SK-N-SH (cell line): ENCODE measurements at regions not wholly inside any gene's neighbourhood (a gene's known extent, or its start where the extent isn't known, plus 50 kb on each side); places are given as distances from the start of the nearest gene placed in this dataset.

Source experiments
- CTCF ChIA-PET: fragments of 300-600, 350-600 bp; formaldehyde crosslinking; extraction: SDS; loops from one replicate; lab custom pipeline; 2021; lab: Yijun Ruan, JAX
- POLR2A ChIA-PET: fragments of 350-600 bp; sonication (Branson Sonifier 250); formaldehyde crosslinking; extraction: SDS; loops from one replicate; lab custom pipeline; 2020; ENCODE audit warnings: antibody characterized with exemption, inconsistent platforms; lab: Yijun Ruan, JAX
- DNase-seq: peaks from one replicate; pipeline ENCODE4 v3.0.0; 2012
- H2AFZ ChIP-seq: fragments of 200-600 bp; sonication (generic); 2 replicates; pipeline ENCODE4 v1.8.1; 2016; ENCODE audit warnings: antibody characterized with exemption, mild to moderate bottlenecking, low read depth
- H3F3A ChIP-seq: fragments of 200-600 bp; sonication (generic); replicated peaks from 2 replicates; pipeline ENCODE3; 2016; ENCODE audit warnings: antibody characterized with exemption, mild to moderate bottlenecking; ENCODE audit not compliant: insufficient read depth
- H3K27ac ChIP-seq, 2 experiments: fragments of 200-500 bp in 1 of 2; fragments of 200-600 bp in 1 of 2; sonication (Bioruptor generic) in 1 of 2; sonication (generic), shearing (Covaris generic) in 1 of 2; 2 replicates each; pipeline versions ENCODE4 v1.5.1 to v1.6.1; 2014 to 2016; ENCODE audit warnings: low read depth in 2 of 2, inconsistent platforms in 1 of 2, low read length in 1 of 2, mild to moderate bottlenecking in 1 of 2, mixed read lengths in 1 of 2
- H3K27me3 ChIP-seq: fragments of 200-600 bp; sonication (generic), shearing (Covaris generic); 2 replicates; pipeline ENCODE4 v1.6.1; 2016; ENCODE audit warnings: mixed run types; ENCODE audit not compliant: insufficient read depth
- H3K36me3 ChIP-seq, 2 experiments: fragments of 200-500 bp in 1 of 2; fragments of 200-600 bp in 1 of 2; sonication (Bioruptor generic) in 1 of 2; sonication (generic) in 1 of 2; replicated peaks in 1 of 2; 2 replicates each; pipeline versions ENCODE3 to v1.5.1; 2014 to 2016; ENCODE audit warnings: low read length in 1 of 2, mild to moderate bottlenecking in 1 of 2; ENCODE audit not compliant: insufficient read depth in 2 of 2, control insufficient read depth in 1 of 2
- H3K4me1 ChIP-seq, 2 experiments: fragments of 200-500 bp in 1 of 2; fragments of 200-600 bp in 1 of 2; sonication (Bioruptor generic) in 1 of 2; sonication (generic), shearing (Covaris generic) in 1 of 2; 2 replicates each; pipeline versions ENCODE4 v1.5.1 to v1.6.1; 2014 to 2016; ENCODE audit warnings: low read depth in 1 of 2, low read length in 1 of 2, mixed run types in 1 of 2; ENCODE audit not compliant: insufficient read depth in 2 of 2, control insufficient read depth in 1 of 2
- H3K4me2 ChIP-seq: fragments of 200-600 bp; sonication (generic), shearing (Covaris generic); 2 replicates; pipeline ENCODE4 v1.6.1; 2017; ENCODE audit warnings: mixed run types
- H3K4me3 ChIP-seq, 2 experiments: fragments of 200-500 bp in 1 of 2; fragments of 200-600 bp in 1 of 2; sonication (Bioruptor generic) in 1 of 2; sonication (generic), shearing (Covaris generic) in 1 of 2; 2 replicates each; pipeline versions ENCODE4 v1.5.1 to v1.8.1; 2014 to 2016; ENCODE audit warnings: low read depth in 2 of 2, inconsistent platforms in 1 of 2, low read length in 1 of 2, mild to moderate bottlenecking in 1 of 2, mixed read lengths in 1 of 2, moderate library complexity in 1 of 2
- H3K79me2 ChIP-seq: fragments of 200-600 bp; sonication (generic); 2 replicates; pipeline ENCODE4 v1.8.1; 2017; ENCODE audit warnings: mild to moderate bottlenecking; ENCODE audit not compliant: insufficient read depth
- H3K9ac ChIP-seq: fragments of 200-600 bp; sonication (generic); 2 replicates; pipeline ENCODE4 v1.6.1; 2017; ENCODE audit warnings: mixed run types
- H3K9me2 ChIP-seq: fragments of 200-600 bp; sonication (generic); 2 replicates; pipeline ENCODE4 v1.6.1; 2017; ENCODE audit warnings: mixed run types
- H3K9me3 ChIP-seq: fragments of 200-600 bp; sonication (generic); 2 replicates; pipeline ENCODE4 v1.6.1; 2017; ENCODE audit warnings: mixed run types, mild to moderate bottlenecking, moderate library complexity
- H4K20me1 ChIP-seq: fragments of 200-600 bp; sonication (generic); 2 replicates; pipeline ENCODE4 v1.6.1; 2017; ENCODE audit warnings: mild to moderate bottlenecking, mixed run types; ENCODE audit not compliant: insufficient read depth
- EZH2phosphoT487 ChIP-seq: fragments of 200-600 bp; sonication (generic); IDR thresholded peaks from 2 replicates; pipeline ENCODE4 v1.6.1; 2017; ENCODE audit warnings: low read depth, mixed run types, mild to moderate bottlenecking, antibody characterized with exemption, moderate library complexity, borderline replicate concordance
- FOXJ3 ChIP-seq: sonication (generic); formaldehyde crosslinking; IDR thresholded peaks from 2 replicates; pipeline ENCODE4 v1.5.1; 2020; ENCODE audit warnings: mild to moderate bottlenecking, missing genetic modification reagents
- JUND ChIP-seq: IDR thresholded peaks from 2 replicates; pipeline ENCODE4 v1.4.0; 2012
- MEF2A ChIP-seq: IDR thresholded peaks from 2 replicates; pipeline ENCODE4 v1.4.0; 2012; ENCODE audit warnings: low read depth, borderline replicate concordance
- NFIC ChIP-seq: IDR thresholded peaks from 2 replicates; pipeline ENCODE4 v1.4.0; 2012; ENCODE audit warnings: borderline replicate concordance
- NRF1 ChIP-seq: IDR thresholded peaks from 2 replicates; pipeline ENCODE4 v1.6.1; 2012; ENCODE audit warnings: low read depth, mild to moderate bottlenecking, low read length
- POLR2AphosphoS5 ChIP-seq: IDR thresholded peaks from 2 replicates; pipeline ENCODE4 v1.6.1; 2012; ENCODE audit warnings: low read depth, low read length
- RCOR1 ChIP-seq: fragments of 150-350 bp; IDR thresholded peaks from 2 replicates; pipeline ENCODE4 v1.6.1; 2017; ENCODE audit warnings: antibody characterized with exemption, low read length
- RFX5 ChIP-seq: IDR thresholded peaks from 2 replicates; pipeline ENCODE4 v1.6.1; 2012; ENCODE audit warnings: mild to moderate bottlenecking, improper control_type of control experiment, low read length
- SMC3 ChIP-seq: IDR thresholded peaks from 2 replicates; pipeline ENCODE4 v1.6.1; 2012; ENCODE audit warnings: low read depth, low read length, improper control_type of control experiment
- TAF1 ChIP-seq: IDR thresholded peaks from 2 replicates; pipeline ENCODE4 v1.6.1; 2012; ENCODE audit warnings: low read depth, mild to moderate bottlenecking, low read length, moderate library complexity, borderline replicate concordance
- TCF12 ChIP-seq: IDR thresholded peaks from 2 replicates; pipeline ENCODE4 v1.4.0; 2012
- TEAD4 ChIP-seq: IDR thresholded peaks from 2 replicates; pipeline ENCODE4 v1.4.0; 2012; ENCODE audit warnings: mild to moderate bottlenecking, borderline replicate concordance; ENCODE audit not compliant: insufficient read depth
- YY1 ChIP-seq: IDR thresholded peaks from 2 replicates; pipeline ENCODE4 v1.4.0; 2012; ENCODE audit warnings: low read depth, mild to moderate bottlenecking
- WGBS: methylation state at CpG from one replicate; pipeline ENCODE4 v1.1.6; 2017; ENCODE audit warnings: low lambda C conversion rate; 5-methylcytosine and 5-hydroxymethylcytosine counted together
- TF ChIP-seq, protein P1 (sequence below): fragments of 150-350 bp; IDR thresholded peaks from 2 replicates; pipeline ENCODE4 v1.6.1; 2017; ENCODE audit warnings: antibody characterized with exemption, low read length, low read depth, borderline replicate concordance
- TF ChIP-seq, protein P2 (sequence below): IDR thresholded peaks from 2 replicates; pipeline ENCODE4 v1.4.0; 2012; ENCODE audit warnings: low read depth
- TF ChIP-seq, protein P3 (sequence below): fragments of 200-600 bp; sonication (generic); IDR thresholded peaks from 2 replicates; pipeline ENCODE4 v1.6.1; 2017; ENCODE audit warnings: antibody characterized with exemption, mild to moderate bottlenecking, moderate library complexity
- TF ChIP-seq, protein P4 (sequence below): IDR thresholded peaks from 2 replicates; pipeline ENCODE4; 2012

DNA sequence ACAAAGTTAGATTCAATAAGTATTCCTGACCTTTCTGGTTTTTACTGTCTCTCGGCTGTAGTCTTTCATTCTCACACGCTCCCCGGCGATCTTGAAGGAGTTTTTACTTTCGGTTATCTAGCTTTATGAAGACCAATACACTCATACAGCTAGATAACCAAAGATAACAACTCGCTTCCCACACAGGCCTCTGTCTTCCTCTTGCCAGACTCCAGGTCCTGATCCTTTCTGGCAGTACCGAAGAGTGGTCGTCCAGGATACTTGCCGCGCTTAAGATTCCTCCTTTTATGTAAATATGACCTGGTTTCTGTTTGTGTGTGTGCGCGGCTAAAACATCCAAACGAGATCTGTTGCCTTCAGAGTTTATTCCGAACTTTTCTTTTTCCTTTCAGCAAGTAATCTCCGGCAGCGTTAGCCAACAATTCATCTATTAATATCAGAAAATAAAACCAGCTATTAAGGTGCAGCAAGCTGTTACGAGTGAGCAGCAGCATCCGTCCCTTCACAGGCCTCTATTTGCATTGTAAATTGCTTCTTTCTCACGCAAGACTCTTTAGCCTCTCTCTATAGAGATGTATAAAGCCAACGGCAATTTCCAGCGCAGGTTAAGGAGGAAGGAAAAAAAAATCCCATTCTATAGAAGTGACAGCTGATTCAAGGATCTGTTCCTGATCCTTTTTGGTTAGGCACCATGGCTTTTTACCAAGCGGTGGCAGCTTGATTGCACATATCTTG, 216.1 kb downstream of the MEF2C start:
- no peaks in the 10 kb centered on the region for H3F3A ChIP-seq
- no peak overlapping the region for H3K27ac ChIP-seq
- TF ChIP-seq JUND, result no peak
- no peak for TF ChIP-seq MEF2A
- TF ChIP-seq, protein P1, sequence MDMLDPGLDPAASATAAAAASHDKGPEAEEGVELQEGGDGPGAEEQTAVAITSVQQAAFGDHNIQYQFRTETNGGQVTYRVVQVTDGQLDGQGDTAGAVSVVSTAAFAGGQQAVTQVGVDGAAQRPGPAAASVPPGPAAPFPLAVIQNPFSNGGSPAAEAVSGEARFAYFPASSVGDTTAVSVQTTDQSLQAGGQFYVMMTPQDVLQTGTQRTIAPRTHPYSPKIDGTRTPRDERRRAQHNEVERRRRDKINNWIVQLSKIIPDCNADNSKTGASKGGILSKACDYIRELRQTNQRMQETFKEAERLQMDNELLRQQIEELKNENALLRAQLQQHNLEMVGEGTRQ, result no peak
- TF ChIP-seq SMC3, result no peak
- no peak for TF ChIP-seq NFIC
- no peak for TF ChIP-seq TAF1
- TF ChIP-seq, protein P2, sequence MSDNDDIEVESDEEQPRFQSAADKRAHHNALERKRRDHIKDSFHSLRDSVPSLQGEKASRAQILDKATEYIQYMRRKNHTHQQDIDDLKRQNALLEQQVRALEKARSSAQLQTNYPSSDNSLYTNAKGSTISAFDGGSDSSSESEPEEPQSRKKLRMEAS, result no peak
- TF ChIP-seq TEAD4, result no peak
- TF ChIP-seq RFX5, result no peak
- no peak for TF ChIP-seq POLR2AphosphoS5
- TF ChIP-seq TCF12, result no peak
- TF ChIP-seq EZH2phosphoT487, result no peak
- TF ChIP-seq YY1, result no peak
- TF ChIP-seq, protein P3, sequence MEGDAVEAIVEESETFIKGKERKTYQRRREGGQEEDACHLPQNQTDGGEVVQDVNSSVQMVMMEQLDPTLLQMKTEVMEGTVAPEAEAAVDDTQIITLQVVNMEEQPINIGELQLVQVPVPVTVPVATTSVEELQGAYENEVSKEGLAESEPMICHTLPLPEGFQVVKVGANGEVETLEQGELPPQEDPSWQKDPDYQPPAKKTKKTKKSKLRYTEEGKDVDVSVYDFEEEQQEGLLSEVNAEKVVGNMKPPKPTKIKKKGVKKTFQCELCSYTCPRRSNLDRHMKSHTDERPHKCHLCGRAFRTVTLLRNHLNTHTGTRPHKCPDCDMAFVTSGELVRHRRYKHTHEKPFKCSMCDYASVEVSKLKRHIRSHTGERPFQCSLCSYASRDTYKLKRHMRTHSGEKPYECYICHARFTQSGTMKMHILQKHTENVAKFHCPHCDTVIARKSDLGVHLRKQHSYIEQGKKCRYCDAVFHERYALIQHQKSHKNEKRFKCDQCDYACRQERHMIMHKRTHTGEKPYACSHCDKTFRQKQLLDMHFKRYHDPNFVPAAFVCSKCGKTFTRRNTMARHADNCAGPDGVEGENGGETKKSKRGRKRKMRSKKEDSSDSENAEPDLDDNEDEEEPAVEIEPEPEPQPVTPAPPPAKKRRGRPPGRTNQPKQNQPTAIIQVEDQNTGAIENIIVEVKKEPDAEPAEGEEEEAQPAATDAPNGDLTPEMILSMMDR, result no peak
- TF ChIP-seq, protein P4, sequence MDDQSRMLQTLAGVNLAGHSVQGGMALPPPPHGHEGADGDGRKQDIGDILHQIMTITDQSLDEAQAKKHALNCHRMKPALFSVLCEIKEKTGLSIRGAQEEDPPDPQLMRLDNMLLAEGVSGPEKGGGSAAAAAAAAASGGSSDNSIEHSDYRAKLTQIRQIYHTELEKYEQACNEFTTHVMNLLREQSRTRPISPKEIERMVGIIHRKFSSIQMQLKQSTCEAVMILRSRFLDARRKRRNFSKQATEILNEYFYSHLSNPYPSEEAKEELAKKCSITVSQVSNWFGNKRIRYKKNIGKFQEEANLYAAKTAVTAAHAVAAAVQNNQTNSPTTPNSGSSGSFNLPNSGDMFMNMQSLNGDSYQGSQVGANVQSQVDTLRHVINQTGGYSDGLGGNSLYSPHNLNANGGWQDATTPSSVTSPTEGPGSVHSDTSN, result no peak
- TF ChIP-seq NRF1, result no peak
- TF ChIP-seq RCOR1, result no peak
- TF ChIP-seq FOXJ3 (CRISPR knock-in tag), result no peak
- 19% methylated on average over 22 of the region's 22 CpGs for WGBS
- CTCF ChIA-PET, result interaction anchor here (0.9 to 2.7 kb wide), 4 partner anchors 15 to 24 kb away, joined by 4 to 10 read pairs (median 8); no protein-coding TSS in a partner anchor
- H3K27me3 ChIP-seq, result peaks cover 64% of the 10 kb centered on the region
- DNase-seq, result no peak
- peak overlapping the region; percentile 73 for H3K4me2 ChIP-seq
- H3K9me3 ChIP-seq, result no peaks in the 10 kb centered on the region
- POLR2A ChIA-PET, result no interaction called here
- H3K9me2 ChIP-seq, result no peaks in the 10 kb centered on the region
- H3K36me3 ChIP-seq, result no peaks in the 10 kb centered on the region
- H3K79me2 ChIP-seq, result no peaks in the 10 kb centered on the region
- peak overlapping the region; percentile 27 to 48; a peak in 3 of 4 replicates for H3K4me3 ChIP-seq
- peaks cover 0 to 2% of the 10 kb centered on the region in 2 experiments; a peak in 1 of 4 replicates for H3K4me1 ChIP-seq
- H3K9ac ChIP-seq, result no peak overlapping the region
- no peaks in the 10 kb centered on the region for H4K20me1 ChIP-seq
- H2AFZ ChIP-seq, result peak overlapping the region; percentile 38; the same call in 1 of the 2 replicates
